ENCODE measurements at regions not wholly inside any gene's neighbourhood (a gene's known extent, or its start where the extent isn't known, plus 50 kb on each side); places are given as distances from the start of the nearest gene placed in this dataset.

- TF ChIP-seq CTCF (conservative IDR thresholded peaks at IDR 0.05) (no peak), ZFX (IDR thresholded peaks at IDR 0.05) (no peak)
Observed at GRCh38 chr18:25473008-25473407, 121.0 kb upstream of the ZNF521 start.
